GM12801 (cell line): ENCODE measurements at regions not wholly inside any gene's neighbourhood (a gene's known extent, or its start where the extent isn't known, plus 50 kb on each side); places are given as distances from the start of the nearest gene placed in this dataset.

ENCODE experiments used
- CTCF ChIP-seq: IDR thresholded peaks from one replicate; pipeline ENCODE4 v1.5.1; 2011; ENCODE audit warnings: control low read depth; ENCODE audit not compliant: insufficient read length; ENCODE audit errors: extremely low read depth

DNA sequence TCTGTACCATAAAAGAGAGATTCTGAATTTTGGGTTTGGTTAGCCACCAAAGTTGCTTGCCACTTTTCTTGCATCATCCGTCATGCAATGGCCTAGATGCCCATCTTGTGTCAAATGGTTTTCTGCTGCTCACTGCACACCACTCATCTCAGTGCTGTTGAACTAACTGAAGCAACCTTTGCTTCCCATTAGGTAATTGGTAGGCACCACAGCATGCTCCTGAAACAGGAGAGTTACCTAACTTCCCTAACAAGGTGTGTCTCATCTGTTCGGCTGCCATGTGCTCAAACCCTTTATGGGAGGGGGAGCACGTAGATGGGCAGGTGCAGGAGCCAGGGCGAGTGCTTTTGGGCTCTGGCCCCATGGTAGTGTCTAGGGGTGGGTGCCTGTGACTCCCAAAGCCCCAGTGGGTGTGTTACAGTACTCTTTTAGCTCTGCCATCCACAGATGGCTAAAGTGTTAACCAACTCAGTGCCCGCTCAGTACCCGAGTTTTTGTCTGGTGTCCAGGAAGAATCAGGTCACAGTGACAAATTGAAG, 147.4 kb upstream of the SPACA1 start:
- no peak for TF ChIP-seq CTCF

- TF ChIP-seq CTCF = no peak
These were observed 148.0 kb upstream of the SPACA1 start for GRCh38 chr6:87899499-87900147.

GRCh38 chr6:87897663-87898062, 150.0 kb upstream of the SPACA1 start:
- no peak for TF ChIP-seq CTCF

DNA sequence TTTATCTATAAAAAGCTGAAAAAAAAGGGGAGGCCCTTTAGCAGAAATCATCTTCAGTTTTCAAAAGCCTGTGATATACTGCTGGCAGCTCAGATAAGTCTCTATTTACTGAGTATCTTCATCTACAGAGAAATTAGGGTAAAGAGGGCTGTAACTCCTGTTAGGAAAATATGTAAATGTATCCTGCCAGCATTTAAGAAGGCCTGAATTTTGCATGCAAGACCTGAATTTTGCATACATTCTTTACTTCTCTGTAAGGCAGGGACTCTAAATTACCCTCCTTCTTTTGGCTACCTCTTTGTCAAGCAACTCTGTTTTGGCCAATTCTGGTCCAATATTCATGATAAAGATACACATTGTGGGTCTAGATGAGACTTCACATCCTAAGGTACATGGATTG, 150.6 kb upstream of the SPACA1 start:
- no peak for TF ChIP-seq CTCF

DNA sequence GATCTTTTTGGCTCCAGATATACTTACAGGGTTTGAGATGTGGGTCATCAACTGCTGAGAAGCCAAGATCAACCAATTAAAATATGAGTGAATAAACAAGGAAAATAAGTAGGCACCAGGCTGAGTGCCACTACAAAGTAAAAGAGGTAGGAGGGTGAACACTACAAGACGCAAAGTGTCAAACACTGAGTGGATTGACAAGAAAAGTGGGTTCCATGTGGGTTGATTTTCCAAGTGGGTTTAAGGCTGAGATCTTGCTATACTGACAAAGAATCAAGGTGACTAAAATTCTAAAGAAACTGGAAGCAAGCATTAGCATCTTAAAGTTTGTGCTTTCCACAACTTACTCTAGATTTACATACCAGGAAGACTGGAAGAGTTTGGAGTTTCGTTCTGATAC, 160.4 kb upstream of the SPACA1 start:
- TF ChIP-seq CTCF = no peak

DNA sequence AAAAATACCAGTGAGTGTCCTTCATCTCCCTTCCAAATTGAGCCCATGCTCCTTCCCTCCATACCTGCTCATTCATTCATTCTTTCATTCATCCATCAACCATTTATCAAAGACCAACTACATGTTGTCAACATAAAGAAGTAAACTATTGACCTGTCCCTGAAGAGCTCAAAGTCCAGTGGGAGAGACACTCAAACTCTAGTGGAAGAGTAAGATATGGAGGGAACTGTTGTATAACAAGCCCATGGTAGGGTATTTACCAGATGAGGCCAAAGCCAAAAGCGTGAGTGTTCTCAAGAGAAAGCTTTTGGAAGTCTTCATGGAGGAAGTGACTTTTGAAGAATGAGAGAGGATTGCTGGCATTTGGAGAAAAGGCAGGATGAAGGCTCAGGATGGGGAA, 163.4 kb upstream of the SPACA1 start:
- no peak for TF ChIP-seq CTCF

GRCh38 chr6:87881342-87881895, 166.2 kb upstream of the SPACA1 start:
- no peak for TF ChIP-seq CTCF
